GM23338 (cell line): ENCODE measurements at regions not wholly inside any gene's neighbourhood (a gene's known extent, or its start where the extent isn't known, plus 50 kb on each side); places are given as distances from the start of the nearest gene placed in this dataset.
"Not testable (repeated sequence)": the region's sequence is repeated elsewhere in the genome, so short reads cannot be mapped to it uniquely, and the experiment has no call there.

Source experiments
- ATAC-seq: fragments of 200-7000 bp; cut with Tn5 transposase; 3 replicates; pipeline ENCODE4 v1.9.1; 2020
- DNase-seq: peaks from one replicate; pipeline ENCODE4 v3.0.0-alpha.2; 2015; ENCODE audit warnings: low spot score
- H2AFZ ChIP-seq: fragments of 200-600 bp; sonication (generic); 2 replicates; pipeline ENCODE4 v1.8.0; 2016; ENCODE audit warnings: antibody characterized with exemption, mild to moderate bottlenecking, moderate library complexity
- H3F3A ChIP-seq: fragments of 200-600 bp; sonication (generic); replicated peaks from 2 replicates; pipeline ENCODE4 v1.8.0; 2017; ENCODE audit warnings: antibody characterized with exemption, mixed run types, low read depth
- H3K27ac ChIP-seq: fragments of 200-600 bp; sonication (generic); 2 replicates; pipeline ENCODE4 v1.6.1; 2016; ENCODE audit warnings: low read depth
- H3K27me3 ChIP-seq: fragments of 200-600 bp; sonication (generic); 2 replicates; pipeline ENCODE4 v1.8.0; 2016; ENCODE audit warnings: mild to moderate bottlenecking, mixed run types, moderate library complexity; ENCODE audit not compliant: insufficient read depth
- H3K36me3 ChIP-seq: fragments of 200-600 bp; sonication (generic); 2 replicates; pipeline ENCODE4 v1.8.0; 2016; ENCODE audit warnings: mild to moderate bottlenecking; ENCODE audit not compliant: insufficient read depth
- H3K4me1 ChIP-seq: fragments of 200-600 bp; sonication (generic); 2 replicates; pipeline ENCODE4 v1.8.0; 2016; ENCODE audit warnings: mild to moderate bottlenecking, moderate library complexity; ENCODE audit not compliant: insufficient read depth
- H3K4me2 ChIP-seq: fragments of 200-600 bp; sonication (generic); 2 replicates; pipeline ENCODE4 v1.7.1; 2017; ENCODE audit warnings: mixed run types
- H3K4me3 ChIP-seq: fragments of 200-600 bp; sonication (generic); 2 replicates; pipeline ENCODE4 v1.6.1; 2016; ENCODE audit warnings: mixed run types
- H3K79me2 ChIP-seq: fragments of 200-600 bp; sonication (generic); replicated peaks from 2 replicates; pipeline ENCODE4 v1.8.0; 2017; ENCODE audit warnings: mild to moderate bottlenecking; ENCODE audit not compliant: insufficient read depth
- H3K9me2 ChIP-seq: fragments of 200-600 bp; sonication (generic); 2 replicates; pipeline ENCODE4 v1.8.0; 2017; ENCODE audit not compliant: insufficient read depth
- H4K20me1 ChIP-seq: fragments of 200-600 bp; sonication (generic); replicated peaks from 2 replicates; pipeline ENCODE4 v1.8.0; 2017; ENCODE audit warnings: mild to moderate bottlenecking; ENCODE audit not compliant: insufficient read depth
- H3K27ac Mint-ChIP-seq: 2 replicates; pipeline ENCODE4 v1.8.0; 2020; ENCODE audit warnings: inconsistent platforms, mild to moderate bottlenecking, moderate library complexity, mixed read lengths
- H3K27me3 Mint-ChIP-seq: 3 replicates; pipeline ENCODE4 v1.8.0; 2022; ENCODE audit warnings: low read depth, mild to moderate bottlenecking, moderate library complexity, mixed read lengths, inconsistent platforms; ENCODE audit not compliant: insufficient read depth, poor library complexity
- H3K36me3 Mint-ChIP-seq: 3 replicates; pipeline ENCODE4 v1.8.0; 2021; ENCODE audit warnings: low read depth, mild to moderate bottlenecking, inconsistent platforms, moderate library complexity, mixed read lengths
- H3K4me1 Mint-ChIP-seq: 3 replicates; pipeline ENCODE4 v1.8.0; 2020; ENCODE audit warnings: mild to moderate bottlenecking, inconsistent platforms, mixed read lengths
- H3K4me3 Mint-ChIP-seq: 3 replicates; pipeline ENCODE4 v1.8.0; 2021; ENCODE audit warnings: moderate library complexity, mild to moderate bottlenecking, inconsistent platforms, mixed read lengths
- H3K9me3 Mint-ChIP-seq: 3 replicates; pipeline ENCODE4 v1.8.0; 2020; ENCODE audit warnings: moderate library complexity, mild to moderate bottlenecking, inconsistent platforms, mixed read lengths
- ETS1 ChIP-seq: IDR thresholded peaks from 2 replicates; pipeline ENCODE4 v1.6.1; 2016; ENCODE audit warnings: antibody characterized with exemption
- EZH2 ChIP-seq: fragments of 200-600 bp; sonication (generic); IDR thresholded peaks from one replicate; pipeline ENCODE4 v1.8.0; 2017; ENCODE audit warnings: antibody characterized with exemption, mild to moderate bottlenecking, low read depth; ENCODE audit not compliant: unreplicated experiment
- REST ChIP-seq: IDR thresholded peaks from one replicate; pipeline ENCODE4 v1.6.1; 2018; ENCODE audit warnings: antibody characterized with exemption; ENCODE audit not compliant: unreplicated experiment

GRCh38 chrX:28170713-28171112 is 189.5 kb upstream of the DCAF8L1 start (continued):
- no peak for TF ChIP-seq REST
- no peak for TF ChIP-seq EZH2

GRCh38 chrX:28158019-28158777 is 176.9 kb upstream of the DCAF8L1 start:
- Histone ChIP-seq H4K20me1 (no peaks in the 10 kb centered on the region), H2AFZ (no peak overlapping the region), H3K4me2 (no peak overlapping the region), H3K36me3 (no peaks in the 10 kb centered on the region), H3K9me2 (no peaks in the 10 kb centered on the region), H3K27ac (no peak overlapping the region), H3K4me3 (no peak overlapping the region), H3K27me3 (no peaks in the 10 kb centered on the region), H3K4me1 (no peaks in the 10 kb centered on the region), H3K79me2 (no peaks in the 10 kb centered on the region), H3F3A (no peaks in the 10 kb centered on the region)
- Mint-ChIP-seq H3K4me1 (no peaks in the 10 kb centered on the region; the same call in 1 of the 3 replicates), H3K9me3 (no peaks in the 10 kb centered on the region), H3K36me3 (no peaks in the 10 kb centered on the region), H3K27ac (no peak overlapping the region), H3K4me3 (no peak overlapping the region), H3K27me3 (no peaks in the 10 kb centered on the region)
- no peak for TF ChIP-seq ETS1
- peak; percentile 43 for DNase-seq
- ATAC-seq, result peak; percentile 89

GRCh38 chrX:28152263-28152662 is 171.0 kb upstream of the DCAF8L1 start:
- H3K4me1 ChIP-seq, H4K20me1 ChIP-seq: not testable (repeated sequence)

More at GRCh38 chrX:28152263-28152662, 171.0 kb upstream of the DCAF8L1 start:
- H3K4me3 Mint-ChIP-seq, H3K9me2 ChIP-seq, H3K27ac ChIP-seq, DNase-seq, H3K36me3 Mint-ChIP-seq, H3F3A ChIP-seq, H3K4me3 ChIP-seq, H3K27me3 Mint-ChIP-seq, H3K4me1 Mint-ChIP-seq, H2AFZ ChIP-seq, H3K4me2 ChIP-seq, H3K9me3 Mint-ChIP-seq, ATAC-seq, H3K27me3 ChIP-seq, H3K36me3 ChIP-seq, H3K27ac Mint-ChIP-seq, H3K79me2 ChIP-seq: not testable (repeated sequence)
